Pons (tissue), 1 donor: ENCODE measurements at regions not wholly inside any gene's neighbourhood (a gene's known extent, or its start where the extent isn't known, plus 50 kb on each side); places are given as distances from the start of the nearest gene placed in this dataset.
A peak's percentile ranks its signal among the peaks of the same experiment; 100 is the strongest.

ENCODE experiments used
- DNase-seq: peaks from one replicate; pipeline ENCODE4 v3.0.0-alpha.2; 2016; ENCODE audit warnings: low spot score

DNA sequence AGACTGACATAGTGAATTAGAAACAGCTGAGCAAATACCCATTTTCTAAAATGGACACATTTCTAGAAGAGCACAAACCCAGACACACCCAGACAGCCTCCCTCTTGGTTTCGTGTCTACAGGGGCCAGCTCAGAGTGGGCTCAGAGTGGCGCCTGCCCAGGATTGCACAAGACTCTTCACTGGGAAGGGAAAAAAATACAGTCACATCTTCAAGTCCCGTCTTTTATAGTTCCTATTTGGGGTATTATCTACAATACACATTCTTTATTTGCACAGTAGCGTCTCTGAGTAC lies 246.1 kb upstream of the AFDN start:
- no peak for DNase-seq

DNA sequence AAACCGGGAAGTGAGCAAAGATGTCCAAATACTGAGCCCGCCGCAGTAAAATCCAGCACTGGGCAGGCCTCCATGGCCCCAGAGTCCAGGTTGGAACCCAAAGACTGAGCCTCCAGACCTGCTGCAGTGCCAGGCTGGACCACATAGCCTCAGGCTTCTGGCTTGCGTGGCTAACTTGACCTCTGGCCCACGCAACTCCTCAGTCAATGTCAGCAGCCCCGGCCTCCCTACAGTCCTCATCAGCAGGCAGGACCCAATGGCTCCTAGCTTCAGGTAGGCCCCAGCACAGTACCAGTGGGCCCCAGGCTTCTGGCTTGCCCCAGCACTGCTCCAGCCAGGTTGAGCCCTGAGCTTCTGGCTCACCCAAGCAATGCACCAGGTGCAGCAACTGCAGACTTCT lies 245.1 kb upstream of the AFDN start:
- DNase-seq = no peak

DNA sequence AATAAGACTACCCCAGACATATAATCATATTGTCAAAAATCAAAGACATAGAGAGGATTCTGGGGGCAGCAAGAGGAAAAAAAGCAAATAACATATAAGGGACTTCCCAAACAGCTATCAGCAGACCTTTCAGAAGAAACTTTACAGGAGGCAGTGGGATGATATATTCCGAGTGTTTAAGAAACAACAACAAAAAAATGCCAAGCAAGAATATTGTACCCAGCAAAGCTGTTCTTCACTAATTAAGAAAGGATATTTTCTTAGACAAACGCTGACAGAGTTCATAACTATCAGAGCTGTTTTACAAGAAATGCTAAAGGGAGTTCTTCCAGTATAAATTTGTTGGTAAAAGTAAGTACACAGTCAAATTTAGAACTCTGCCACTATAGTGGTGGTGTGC lies 243.3 kb upstream of the AFDN start:
- no peak for DNase-seq

DNA sequence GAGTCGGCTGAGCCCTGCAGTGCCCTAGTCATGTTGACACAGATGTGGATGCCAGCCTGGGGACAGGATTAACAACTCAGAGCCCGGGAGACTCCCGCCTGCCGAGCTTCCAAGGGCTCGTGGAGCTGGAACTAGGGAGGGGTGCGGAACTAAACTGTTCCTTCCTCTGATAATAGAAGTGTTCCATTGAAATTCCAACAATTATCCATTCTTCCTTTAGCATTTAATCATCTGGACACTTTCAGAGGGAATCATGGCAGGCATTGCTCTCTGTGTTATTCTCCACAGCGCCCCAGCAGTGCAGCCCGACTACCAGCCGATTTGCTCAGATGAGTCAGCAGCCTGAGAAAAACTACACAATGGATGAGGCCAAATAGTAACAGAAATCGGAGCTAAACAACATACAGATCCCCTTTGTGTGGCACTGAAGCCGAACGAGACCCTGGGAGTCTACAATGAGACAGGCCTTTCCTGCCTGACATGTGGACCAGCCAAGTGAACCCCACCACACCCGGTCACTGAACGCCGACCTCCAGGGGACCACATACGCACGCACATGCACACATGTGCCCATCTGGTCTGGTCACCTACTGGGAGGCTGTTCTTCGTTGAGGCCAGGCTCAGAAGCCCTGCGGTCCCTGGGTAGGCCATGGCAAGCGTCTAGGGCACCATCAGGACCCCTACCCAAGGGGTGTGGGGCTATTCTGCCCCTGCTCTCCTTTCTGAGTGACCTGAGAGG lies 238.4 kb upstream of the AFDN start:
- peak; percentile 76 for DNase-seq

DNA sequence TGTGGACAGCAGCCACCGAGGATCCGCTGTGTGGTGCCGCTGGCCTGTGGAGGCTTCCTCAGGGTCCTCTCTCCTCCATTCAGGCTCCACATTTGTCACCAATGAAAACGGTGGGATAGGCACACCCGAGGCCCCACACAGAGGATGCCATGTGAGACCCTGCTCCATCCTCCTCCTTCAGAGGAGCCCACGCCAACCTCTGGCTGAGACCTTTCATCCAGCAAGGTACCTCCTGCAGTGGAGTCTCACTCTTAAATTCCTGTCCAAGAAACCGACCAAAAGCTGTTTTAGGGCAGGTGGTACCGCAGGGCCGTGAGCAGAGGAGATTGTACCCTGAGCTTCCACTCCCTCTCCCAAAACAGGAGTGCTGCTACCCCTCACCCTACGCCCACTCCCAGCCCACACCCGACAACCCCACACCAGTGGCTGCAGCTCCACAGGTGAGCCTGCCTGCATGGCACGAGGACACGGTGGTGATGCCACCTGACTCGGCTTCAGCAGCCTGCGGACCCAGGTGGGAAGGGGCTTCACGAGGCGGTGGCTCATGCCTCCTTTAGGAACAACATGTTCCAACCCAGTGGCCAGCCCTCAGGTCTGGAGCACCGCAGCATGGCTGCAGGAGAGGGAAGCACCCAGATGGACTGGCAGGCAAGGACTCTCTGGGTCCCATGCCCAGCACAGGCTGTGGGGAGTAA lies 237.6 kb upstream of the AFDN start:
- DNase-seq = no peak

DNA sequence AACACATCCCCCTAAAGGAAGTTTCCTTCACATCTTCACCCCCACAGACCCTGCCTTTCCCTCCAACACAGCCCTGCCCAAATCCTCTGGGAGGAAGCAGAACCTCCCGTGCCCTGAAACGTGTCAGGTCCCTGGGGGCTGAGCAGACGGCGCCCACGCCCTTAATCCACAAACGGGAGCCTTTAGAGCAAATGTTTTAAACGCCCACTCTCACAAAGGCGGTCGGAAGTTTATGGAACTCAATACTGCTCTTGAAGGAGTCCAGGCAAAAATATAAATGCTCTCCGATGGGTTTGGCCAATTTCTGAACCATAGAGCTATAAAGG lies 237.1 kb upstream of the AFDN start:
- DNase-seq = no peak

DNA sequence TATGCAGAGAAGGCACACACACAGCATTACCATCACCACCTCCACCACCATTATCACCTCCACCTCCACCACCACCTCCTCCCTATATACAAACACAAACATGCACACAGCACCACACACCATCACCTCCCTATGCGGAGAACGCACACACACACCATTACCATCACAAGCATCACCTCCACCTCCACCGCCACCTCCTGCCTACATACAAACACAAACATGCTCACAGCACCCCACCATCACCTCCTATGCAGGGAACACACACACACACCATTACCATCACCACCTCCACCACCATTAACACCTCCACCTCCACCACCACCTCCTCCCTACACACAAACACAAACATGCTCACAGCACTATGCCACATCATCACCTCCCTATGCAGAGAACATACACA lies 236.5 kb upstream of the AFDN start:
- DNase-seq = no peak
